VCaP (cell line): ENCODE measurements at regions not wholly inside any gene's neighbourhood (a gene's known extent, or its start where the extent isn't known, plus 50 kb on each side); places are given as distances from the start of the nearest gene placed in this dataset.

Source experiments
- H3K27ac ChIP-seq: fragments of 450-650 bp; 2 replicates; pipeline ENCODE4 v1.5.1; 2017
- TF ChIP-seq, protein P1 (sequence below): fragments of 450-650 bp; conservative IDR thresholded peaks from 2 replicates; pipeline ENCODE4 v1.5.1; 2017; ENCODE audit warnings: mild to moderate bottlenecking, moderate library complexity

- H3K27ac ChIP-seq: no peak overlapping the region
- TF ChIP-seq, protein P1, sequence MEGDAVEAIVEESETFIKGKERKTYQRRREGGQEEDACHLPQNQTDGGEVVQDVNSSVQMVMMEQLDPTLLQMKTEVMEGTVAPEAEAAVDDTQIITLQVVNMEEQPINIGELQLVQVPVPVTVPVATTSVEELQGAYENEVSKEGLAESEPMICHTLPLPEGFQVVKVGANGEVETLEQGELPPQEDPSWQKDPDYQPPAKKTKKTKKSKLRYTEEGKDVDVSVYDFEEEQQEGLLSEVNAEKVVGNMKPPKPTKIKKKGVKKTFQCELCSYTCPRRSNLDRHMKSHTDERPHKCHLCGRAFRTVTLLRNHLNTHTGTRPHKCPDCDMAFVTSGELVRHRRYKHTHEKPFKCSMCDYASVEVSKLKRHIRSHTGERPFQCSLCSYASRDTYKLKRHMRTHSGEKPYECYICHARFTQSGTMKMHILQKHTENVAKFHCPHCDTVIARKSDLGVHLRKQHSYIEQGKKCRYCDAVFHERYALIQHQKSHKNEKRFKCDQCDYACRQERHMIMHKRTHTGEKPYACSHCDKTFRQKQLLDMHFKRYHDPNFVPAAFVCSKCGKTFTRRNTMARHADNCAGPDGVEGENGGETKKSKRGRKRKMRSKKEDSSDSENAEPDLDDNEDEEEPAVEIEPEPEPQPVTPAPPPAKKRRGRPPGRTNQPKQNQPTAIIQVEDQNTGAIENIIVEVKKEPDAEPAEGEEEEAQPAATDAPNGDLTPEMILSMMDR: no peak
Observed at GRCh38 chr1:29785137-29785527, 548.8 kb downstream of the PTPRU start.

DNA sequence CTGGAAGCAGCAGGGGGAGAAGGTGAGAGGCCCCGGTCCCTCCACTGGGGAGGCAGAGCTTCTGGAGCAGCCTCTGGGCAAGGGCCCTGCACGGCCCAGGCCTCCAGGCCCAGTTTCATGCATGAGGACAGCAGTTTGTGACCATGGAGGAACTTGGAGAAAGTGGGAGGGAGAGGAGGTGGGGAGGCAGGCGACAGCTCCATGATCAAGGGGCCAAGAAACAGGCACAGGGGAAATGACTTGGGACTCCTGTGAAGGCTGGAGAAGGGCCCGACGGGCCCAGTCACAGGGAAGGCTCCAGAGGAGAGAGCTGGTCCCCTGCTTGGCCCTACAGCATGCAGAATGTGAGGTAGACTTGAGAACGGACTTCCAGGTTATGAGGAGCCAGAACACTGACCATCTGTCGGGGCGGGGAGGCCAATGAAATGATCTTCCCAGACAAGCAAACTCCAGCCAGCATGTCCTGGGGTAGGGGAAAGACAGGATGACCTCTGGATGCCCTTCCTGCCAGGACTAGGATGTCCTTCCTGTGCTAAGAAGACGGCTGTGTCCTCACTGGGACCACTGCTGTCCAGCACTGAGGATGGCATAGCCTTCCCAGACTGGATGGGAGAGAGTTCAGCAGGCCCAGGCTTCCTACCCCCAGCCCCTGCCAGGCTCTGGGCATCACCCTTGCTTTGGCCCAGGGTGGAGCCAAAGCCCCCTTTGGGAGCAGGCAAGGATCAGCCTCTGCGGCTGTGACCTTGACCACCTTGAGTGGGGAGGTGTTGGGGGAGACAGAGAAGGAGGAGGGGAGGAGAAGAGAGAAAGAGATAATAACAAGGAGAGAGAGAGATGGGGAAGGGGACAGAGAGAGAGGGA lies 548.2 kb downstream of the PTPRU start:
- TF ChIP-seq, protein P1: no peak

DNA sequence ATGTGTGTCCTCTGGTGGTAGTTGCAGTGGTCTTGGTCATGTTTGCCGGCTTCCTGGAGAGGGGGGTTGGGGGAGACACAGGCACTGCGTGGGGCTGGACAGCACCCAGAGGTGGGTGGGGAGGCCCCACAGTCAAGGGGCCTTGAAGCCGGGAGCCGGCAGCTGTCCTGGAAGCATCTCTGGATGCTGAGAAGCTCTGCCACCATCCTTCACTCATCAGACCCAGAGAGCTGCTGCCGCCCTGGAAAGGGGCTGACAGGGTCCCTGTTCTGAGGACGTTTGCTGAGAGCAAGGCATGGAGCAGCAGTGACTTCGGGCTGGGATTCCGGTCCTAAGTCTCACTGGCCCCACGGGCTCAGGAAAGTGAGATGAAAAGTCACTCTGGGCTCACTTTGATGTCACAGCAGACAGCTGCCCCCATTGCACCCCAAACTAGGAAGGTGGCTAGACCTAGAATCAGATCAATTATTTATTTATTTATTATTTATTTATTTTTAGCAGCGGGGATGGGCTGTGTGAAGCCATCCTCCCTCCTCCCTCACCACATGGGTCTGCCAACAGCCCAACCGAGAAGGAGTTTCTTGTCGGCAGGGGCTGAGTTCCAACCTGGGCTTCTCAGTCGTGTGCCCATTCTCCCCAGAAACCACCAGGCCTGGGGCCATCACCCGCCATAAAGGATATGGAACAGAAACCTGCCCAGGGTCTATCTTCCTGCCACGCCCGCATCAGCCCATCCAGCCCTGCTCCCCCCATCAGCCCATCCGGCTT lies 547.4 kb downstream of the PTPRU start:
- no peak overlapping the region for H3K27ac ChIP-seq
- TF ChIP-seq, protein P1: no peak

More for the DNA sequence above, 548.2 kb downstream of the PTPRU start:
- H3K27ac ChIP-seq: no peak overlapping the region

DNA sequence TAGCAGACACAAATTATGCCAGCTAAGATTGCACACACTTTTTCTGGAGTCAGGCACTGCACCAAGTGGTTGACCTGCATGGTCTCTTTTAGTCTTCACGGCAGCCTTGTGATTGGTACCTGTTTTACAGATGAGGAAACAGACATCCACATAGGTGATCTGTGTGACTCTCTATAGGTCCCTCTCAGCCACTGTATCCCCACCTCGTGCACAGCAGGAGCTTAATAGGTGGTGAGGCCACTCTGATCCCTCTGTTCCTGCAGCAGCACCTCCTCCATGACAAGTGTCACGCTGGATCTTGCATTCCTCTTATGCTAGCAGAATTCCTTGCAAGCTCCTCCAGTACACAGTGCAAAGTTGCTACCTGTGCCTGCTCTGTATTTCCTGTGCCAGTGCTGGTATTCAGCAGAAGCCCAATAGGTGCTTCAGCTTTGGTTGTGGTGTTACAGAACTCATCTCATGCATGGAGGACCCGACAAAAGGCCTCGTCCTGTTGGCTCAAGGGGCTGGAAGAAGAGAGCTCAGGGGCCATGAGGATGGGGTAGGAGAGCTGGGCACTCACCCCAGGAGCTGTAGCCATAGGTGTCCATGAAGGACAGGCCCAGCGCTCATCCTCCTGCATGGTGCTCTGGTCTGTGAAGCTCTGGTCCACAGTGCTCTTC lies 546.7 kb downstream of the PTPRU start:
- H3K27ac ChIP-seq: no peak overlapping the region
- TF ChIP-seq, protein P1: no peak

- TF ChIP-seq, protein P1: no peak
- H3K27ac ChIP-seq: no peak overlapping the region
Observed at GRCh38 chr1:29779146-29779545, 542.8 kb downstream of the PTPRU start.

DNA sequence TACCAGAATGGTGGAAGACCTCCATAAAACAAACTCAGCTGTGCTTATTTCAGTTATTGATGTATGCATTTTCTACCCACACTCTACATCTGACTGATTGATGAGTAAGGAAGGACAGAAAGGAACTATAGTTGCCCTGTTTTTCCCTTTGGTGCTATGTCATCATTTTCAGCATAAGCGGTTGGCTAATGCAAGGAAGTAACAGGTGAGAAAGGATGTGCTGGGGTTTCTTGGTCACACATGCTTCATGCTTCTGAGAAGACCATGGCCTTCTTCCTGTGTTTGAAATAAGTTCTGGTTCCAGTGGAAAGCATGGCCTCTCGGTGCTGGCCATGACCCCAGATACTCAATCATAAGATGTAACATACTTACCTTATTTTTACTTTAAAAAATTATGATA lies 541.2 kb downstream of the PTPRU start:
- TF ChIP-seq, protein P1: no peak
- H3K27ac ChIP-seq: no peak overlapping the region

DNA sequence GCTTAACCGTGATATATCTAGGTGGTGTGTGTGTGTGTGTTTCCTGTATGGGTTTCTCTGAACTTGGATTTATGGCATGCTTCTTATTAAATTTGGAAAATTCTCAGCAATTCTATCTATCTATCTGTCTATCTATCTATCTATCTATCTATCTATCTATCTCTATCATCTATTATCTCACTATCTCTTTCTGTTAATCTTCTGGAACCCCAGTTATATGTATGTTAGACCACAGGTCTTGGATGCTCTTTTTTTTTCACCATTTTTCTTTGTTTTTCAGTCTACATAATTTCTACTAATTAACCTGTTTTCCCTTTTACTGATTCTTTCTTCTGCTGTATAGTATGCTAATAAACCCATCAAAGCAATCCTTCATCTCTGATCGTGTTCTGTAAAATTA lies 538.0 kb downstream of the PTPRU start:
- TF ChIP-seq, protein P1: no peak
- no peak overlapping the region for H3K27ac ChIP-seq
